HUES64 (cell line): ENCODE measurements at regions not wholly inside any gene's neighbourhood (a gene's known extent, or its start where the extent isn't known, plus 50 kb on each side); places are given as distances from the start of the nearest gene placed in this dataset.

ENCODE experiments used
- H3K27ac ChIP-seq: 2 replicates; pipeline ENCODE4 v1.7.0; 2013; ENCODE audit warnings: low read depth, low read length, inconsistent platforms
- H3K27me3 ChIP-seq: 2 replicates; pipeline ENCODE4 v1.6.1; 2013; ENCODE audit warnings: mild to moderate bottlenecking, low read length; ENCODE audit not compliant: insufficient read depth
- H3K36me3 ChIP-seq: 2 replicates; pipeline ENCODE4 v1.6.1; 2013; ENCODE audit warnings: mild to moderate bottlenecking, low read length; ENCODE audit not compliant: insufficient read depth
- H3K4me1 ChIP-seq: 2 replicates; pipeline ENCODE4 v1.6.1; 2013; ENCODE audit warnings: mild to moderate bottlenecking, low read length, moderate library complexity; ENCODE audit not compliant: insufficient read depth
- H3K4me3 ChIP-seq: 2 replicates; pipeline ENCODE4 v1.5.1; 2013; ENCODE audit warnings: mild to moderate bottlenecking, low read length, moderate library complexity
- H3K9ac ChIP-seq: 2 replicates; pipeline ENCODE4 v1.6.1; 2013; ENCODE audit warnings: mild to moderate bottlenecking, low read depth, low read length
- H3K9me3 ChIP-seq: 2 replicates; pipeline ENCODE4 v1.6.1; 2013; ENCODE audit warnings: low read depth, low read length; ENCODE audit not compliant: insufficient read depth
- WGBS: fragments of 150-250, 120-280 bp; methylation state at CpG from one replicate; pipeline ENCODE4 v1.1.7; 2013; ENCODE audit warnings: missing lambda C conversion rate; 5-methylcytosine and 5-hydroxymethylcytosine counted together

- no peaks in the 10 kb centered on the region for H3K27me3 ChIP-seq
- H3K27ac ChIP-seq, result no peak overlapping the region
- H3K36me3 ChIP-seq, result peaks cover 9% of the 10 kb centered on the region
- no peaks in the 10 kb centered on the region for H3K9me3 ChIP-seq
- peaks cover 5% of the 10 kb centered on the region for H3K4me1 ChIP-seq
- WGBS, result 100% methylated on average over 2 of the region's 3 CpGs
- H3K9ac ChIP-seq, result no peak overlapping the region
- no peak overlapping the region for H3K4me3 ChIP-seq
Observed at GRCh38 chr6:144757299-144757698, 472.2 kb downstream of the UTRN start.

GRCh38 chr6:144757730-144758129 lies 472.6 kb downstream of the UTRN start:
- Histone ChIP-seq H3K9ac (no peak overlapping the region), H3K9me3 (no peaks in the 10 kb centered on the region), H3K36me3 (peaks cover 5% of the 10 kb centered on the region; the same call in 1 of the 2 replicates), H3K4me3 (no peak overlapping the region), H3K4me1 (peaks cover 5% of the 10 kb centered on the region), H3K27me3 (no peaks in the 10 kb centered on the region), H3K27ac (no peak overlapping the region)
- 95% methylated on average over 3 of the region's 3 CpGs for WGBS

DNA sequence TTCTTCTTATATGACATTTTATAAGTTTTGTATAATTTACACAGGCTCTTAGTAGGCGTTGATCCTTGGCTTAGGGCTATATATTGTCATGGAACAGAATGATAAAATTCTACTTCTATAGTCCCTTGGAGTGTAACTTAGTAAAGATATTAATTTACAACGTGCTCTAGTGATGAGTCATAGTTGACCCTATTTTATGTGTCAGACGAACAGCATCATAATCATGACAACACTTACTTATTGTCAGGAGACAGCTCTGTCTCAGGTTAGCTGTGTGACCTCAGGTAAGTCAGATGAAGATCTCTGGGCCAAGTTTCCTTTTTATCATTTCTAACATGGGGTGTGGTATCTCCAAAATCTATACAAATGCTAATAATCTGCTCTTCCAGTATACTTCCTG lies 473.5 kb downstream of the UTRN start:
- Histone ChIP-seq H3K4me1 (peaks cover 5% of the 10 kb centered on the region), H3K4me3 (no peak overlapping the region), H3K9ac (no peak overlapping the region), H3K9me3 (no peaks in the 10 kb centered on the region), H3K27me3 (no peaks in the 10 kb centered on the region), H3K27ac (no peak overlapping the region), H3K36me3 (peaks cover 4% of the 10 kb centered on the region; the same call in 1 of the 2 replicates)
- 92% methylated on average over 3 of the region's 3 CpGs for WGBS

DNA sequence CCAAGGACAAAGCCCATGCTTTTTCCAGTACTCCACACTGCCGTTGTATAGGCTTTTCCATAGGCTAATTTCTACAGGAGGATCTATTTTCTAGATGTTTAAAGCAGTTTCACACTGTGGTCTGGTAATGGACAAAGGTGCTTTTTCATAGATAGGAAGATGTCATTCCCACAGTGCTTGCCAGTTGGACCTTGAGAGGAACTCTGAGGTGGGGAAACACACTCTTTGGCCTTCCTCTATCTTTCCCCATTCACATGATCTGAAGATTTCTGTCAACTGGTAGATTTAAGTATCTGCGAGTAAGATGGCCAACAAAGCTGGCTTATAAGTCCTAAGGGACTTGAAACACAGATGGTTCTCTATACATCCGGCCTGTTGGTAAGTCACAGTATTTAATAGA lies 477.3 kb downstream of the UTRN start:
- 97% methylated on average over 3 of the region's 3 CpGs for WGBS
- no peaks in the 10 kb centered on the region for H3K36me3 ChIP-seq

GRCh38 chr6:144767051-144767450 lies 481.9 kb downstream of the UTRN start:
- Histone ChIP-seq H3K36me3 (no peaks in the 10 kb centered on the region), H3K4me1 (peaks cover 17% of the 10 kb centered on the region), H3K4me3 (no peak overlapping the region), H3K9me3 (no peaks in the 10 kb centered on the region), H3K27me3 (no peaks in the 10 kb centered on the region), H3K9ac (no peak overlapping the region), H3K27ac (no peak overlapping the region)
- WGBS, result 96% methylated on average over 1 of the region's 1 CpG

More for the DNA sequence above, 477.3 kb downstream of the UTRN start:
- no peak overlapping the region for H3K4me3 ChIP-seq
- no peak overlapping the region for H3K9ac ChIP-seq
- no peaks in the 10 kb centered on the region for H3K27me3 ChIP-seq
- H3K4me1 ChIP-seq, result no peaks in the 10 kb centered on the region
- H3K27ac ChIP-seq, result no peak overlapping the region
- H3K9me3 ChIP-seq, result no peaks in the 10 kb centered on the region

DNA sequence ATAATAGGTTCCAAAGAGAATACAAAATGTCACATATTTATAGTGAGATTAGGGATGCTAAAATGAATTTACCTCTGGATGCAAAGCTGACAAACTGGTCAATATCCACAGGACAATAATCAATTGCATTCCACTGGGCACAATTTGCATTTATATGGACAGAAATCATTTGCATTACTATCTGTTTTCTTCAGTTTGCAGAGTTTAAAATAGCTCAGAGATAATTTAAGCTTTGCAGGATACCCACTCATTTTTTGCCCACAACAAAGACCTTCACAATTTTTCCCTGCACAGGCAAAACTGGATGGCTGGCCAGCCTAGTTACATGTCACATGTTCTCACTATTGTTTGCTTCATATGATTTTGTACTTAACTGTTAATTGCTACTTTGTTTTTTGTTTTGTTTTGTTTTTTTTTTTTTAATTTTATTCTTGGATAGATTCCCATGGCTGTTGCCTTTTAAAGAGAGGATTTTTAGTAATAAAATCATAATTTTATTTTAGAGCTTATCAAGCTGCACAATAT lies 483.5 kb downstream of the UTRN start:
- H3K27ac ChIP-seq, result no peak overlapping the region
- H3K9me3 ChIP-seq, result no peaks in the 10 kb centered on the region
- no peaks in the 10 kb centered on the region for H3K27me3 ChIP-seq
- no peak overlapping the region for H3K4me3 ChIP-seq
- no peaks in the 10 kb centered on the region for H3K36me3 ChIP-seq
- H3K4me1 ChIP-seq, result peaks cover 22% of the 10 kb centered on the region
- no peak overlapping the region for H3K9ac ChIP-seq

- no peak overlapping the region for H3K4me3 ChIP-seq
- no peaks in the 10 kb centered on the region for H3K9me3 ChIP-seq
- peaks cover 22% of the 10 kb centered on the region for H3K4me1 ChIP-seq
- no peak overlapping the region for H3K27ac ChIP-seq
- no peak overlapping the region for H3K9ac ChIP-seq
- H3K27me3 ChIP-seq, result no peaks in the 10 kb centered on the region
- peaks cover 3% of the 10 kb centered on the region; the same call in 1 of the 2 replicates for H3K36me3 ChIP-seq
- WGBS, result 85% methylated on average over 3 of the region's 3 CpGs
Observed at GRCh38 chr6:144769142-144769541, 484.0 kb downstream of the UTRN start.

DNA sequence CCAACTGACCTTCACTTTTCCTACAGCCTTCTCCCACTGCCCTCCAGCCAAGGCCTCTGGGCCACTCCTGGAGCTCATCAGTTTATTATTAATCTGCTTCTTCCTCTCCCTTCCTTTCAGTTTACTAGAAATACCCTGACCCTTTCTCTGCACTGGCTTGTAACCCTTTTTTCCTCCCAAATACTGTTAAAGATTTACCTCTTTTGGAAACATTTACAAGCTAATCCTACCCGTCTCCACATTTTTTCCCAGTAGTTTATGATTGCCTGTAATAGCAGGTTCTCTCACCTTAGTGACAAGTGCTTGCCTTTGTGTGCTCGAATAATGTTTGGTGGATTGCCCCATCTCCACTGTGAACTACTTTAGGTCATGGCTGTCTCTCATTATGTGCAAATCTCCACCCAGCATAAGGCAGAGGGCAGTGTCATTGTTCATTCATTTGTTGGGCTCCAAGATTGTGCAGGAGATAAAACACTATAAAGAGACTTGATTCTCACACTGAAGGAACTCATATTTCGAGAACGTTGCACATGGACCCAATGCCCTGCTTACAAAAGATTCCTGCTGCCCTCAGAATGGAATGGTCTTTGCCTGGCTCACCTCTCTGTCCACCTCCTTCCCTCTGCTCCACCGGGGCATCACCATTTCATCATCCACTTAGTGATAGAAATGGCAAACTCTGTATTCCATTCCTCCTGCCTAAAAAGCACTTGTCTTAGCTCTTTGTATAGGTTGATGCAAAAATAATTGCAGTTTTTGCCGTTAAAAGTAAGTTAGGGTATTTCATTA lies 491.1 kb downstream of the UTRN start:
- H3K4me1 ChIP-seq, result peaks cover 5% of the 10 kb centered on the region
- H3K9me3 ChIP-seq, result no peaks in the 10 kb centered on the region
- H3K9ac ChIP-seq, result no peak overlapping the region
- WGBS, result 93% methylated on average over 6 of the region's 6 CpGs
- no peaks in the 10 kb centered on the region for H3K27me3 ChIP-seq
- peaks cover 25% of the 10 kb centered on the region; the same call in 1 of the 2 replicates for H3K36me3 ChIP-seq
- H3K27ac ChIP-seq, result no peak overlapping the region
- H3K4me3 ChIP-seq, result no peak overlapping the region

- Histone ChIP-seq H3K9me3 (no peaks in the 10 kb centered on the region), H3K4me3 (no peak overlapping the region), H3K4me1 (peaks cover 4% of the 10 kb centered on the region), H3K27me3 (no peaks in the 10 kb centered on the region), H3K36me3 (peaks cover 25% of the 10 kb centered on the region; the same call in 1 of the 2 replicates), H3K9ac (no peak overlapping the region), H3K27ac (no peak overlapping the region)
Observed at GRCh38 chr6:144777249-144777648, 492.1 kb downstream of the UTRN start.

- H3K36me3 ChIP-seq, result peaks cover 25% of the 10 kb centered on the region; the same call in 1 of the 2 replicates
- H3K4me1 ChIP-seq, result no peaks in the 10 kb centered on the region; the same call in none of the 2 replicates
- no peak overlapping the region for H3K27ac ChIP-seq
- H3K27me3 ChIP-seq, result no peaks in the 10 kb centered on the region
- H3K4me3 ChIP-seq, result no peak overlapping the region
- WGBS, result 94% methylated on average over 2 of the region's 2 CpGs
- H3K9ac ChIP-seq, result no peak overlapping the region
- H3K9me3 ChIP-seq, result no peaks in the 10 kb centered on the region
Observed at GRCh38 chr6:144778056-144778455, 492.9 kb downstream of the UTRN start.

- peaks cover 24% of the 10 kb centered on the region; the same call in 1 of the 2 replicates for H3K36me3 ChIP-seq
- 92% methylated on average over 1 of the region's 1 CpG for WGBS
- H3K4me3 ChIP-seq, result no peak overlapping the region
- H3K27ac ChIP-seq, result no peak overlapping the region
- H3K4me1 ChIP-seq, result no peaks in the 10 kb centered on the region; the same call in 1 of the 2 replicates
- H3K9ac ChIP-seq, result no peak overlapping the region
- no peaks in the 10 kb centered on the region for H3K9me3 ChIP-seq
- no peaks in the 10 kb centered on the region for H3K27me3 ChIP-seq
Observed at GRCh38 chr6:144778773-144779492, 493.8 kb downstream of the UTRN start.
